Breast epithelium (tissue), 4 donors: ENCODE measurements at regions not wholly inside any gene's neighbourhood (a gene's known extent, or its start where the extent isn't known, plus 50 kb on each side); places are given as distances from the start of the nearest gene placed in this dataset.

Experiments
- DNase-seq, 2 donors: peaks; one replicate each; pipeline ENCODE4 v3.0.0-alpha.2; 2019; ENCODE audit warnings: low spot score in 2 of 2
- H3K27ac ChIP-seq, 2 donors: fragments of 200-600 bp; sonication (generic) in 1 of 2; one replicate each; pipeline ENCODE4 v1.5.1; 2016 to 2019; ENCODE audit warnings: mild to moderate bottlenecking in 1 of 2
- H3K27me3 ChIP-seq, 2 donors: fragments of 200-600 bp; sonication (generic) in 1 of 2; one replicate each; pipeline versions ENCODE4 v1.5.1 to v1.6.0; 2017 to 2019; ENCODE audit warnings: control low read depth in 1 of 2, mild to moderate bottlenecking in 1 of 2
- H3K36me3 ChIP-seq: fragments of 200-600 bp; one replicate; pipeline ENCODE4 v1.5.1; 2019
- H3K4me1 ChIP-seq, 2 donors: fragments of 200-600 bp; sonication (generic); one replicate each; pipeline ENCODE4 v1.5.1; 2016 to 2019; ENCODE audit warnings: control low read depth in 1 of 2
- H3K4me3 ChIP-seq, 3 donors: fragments of 200-600 bp; sonication (generic); 1 replicate in 2 of 3; 2 replicates in 1 of 3; pipeline ENCODE4 v1.5.1; 2016 to 2019; ENCODE audit warnings: mild to moderate bottlenecking in 3 of 3, moderate library complexity in 2 of 3
- H3K9me3 ChIP-seq, 2 donors: fragments of 200-600 bp; sonication (generic) in 1 of 2; one replicate each; pipeline ENCODE4 v1.5.1; 2016 to 2019; ENCODE audit warnings: control low read depth in 1 of 2
- POLR2A ChIP-seq: fragments of 450-650 bp; IDR thresholded peaks from one replicate; pipeline ENCODE4 v1.6.1; 2016; ENCODE audit warnings: antibody characterized with exemption, mild to moderate bottlenecking, moderate library complexity
- POLR2AphosphoS5 ChIP-seq, 3 donors: sonication (generic); formaldehyde crosslinking; IDR thresholded peaks; one replicate each; pipeline ENCODE4 v1.6.1; 2017; ENCODE audit warnings: antibody characterized with exemption in 3 of 3
- intact Hi-C: fragments of 100-400 bp; cut with DNase I; formaldehyde crosslinking; loops from one replicate; pipeline ENCODE4 v1.15.1; 2023; ENCODE audit warnings: low total_unique reads
- TF ChIP-seq, protein P1 (sequence below), 3 donors: fragments of 450-650 bp; IDR thresholded peaks; one replicate each; pipeline ENCODE4 v1.5.1; 2016 to 2017; ENCODE audit warnings: antibody characterized with exemption in 3 of 3, mild to moderate bottlenecking in 3 of 3, moderate library complexity in 3 of 3

- no peaks in the 10 kb centered on the region for H3K27me3 ChIP-seq
- H3K4me1 ChIP-seq: no peaks in the 10 kb centered on the region
- DNase-seq: no peak
- H3K36me3 ChIP-seq: no peaks in the 10 kb centered on the region
- TF ChIP-seq, protein P1, sequence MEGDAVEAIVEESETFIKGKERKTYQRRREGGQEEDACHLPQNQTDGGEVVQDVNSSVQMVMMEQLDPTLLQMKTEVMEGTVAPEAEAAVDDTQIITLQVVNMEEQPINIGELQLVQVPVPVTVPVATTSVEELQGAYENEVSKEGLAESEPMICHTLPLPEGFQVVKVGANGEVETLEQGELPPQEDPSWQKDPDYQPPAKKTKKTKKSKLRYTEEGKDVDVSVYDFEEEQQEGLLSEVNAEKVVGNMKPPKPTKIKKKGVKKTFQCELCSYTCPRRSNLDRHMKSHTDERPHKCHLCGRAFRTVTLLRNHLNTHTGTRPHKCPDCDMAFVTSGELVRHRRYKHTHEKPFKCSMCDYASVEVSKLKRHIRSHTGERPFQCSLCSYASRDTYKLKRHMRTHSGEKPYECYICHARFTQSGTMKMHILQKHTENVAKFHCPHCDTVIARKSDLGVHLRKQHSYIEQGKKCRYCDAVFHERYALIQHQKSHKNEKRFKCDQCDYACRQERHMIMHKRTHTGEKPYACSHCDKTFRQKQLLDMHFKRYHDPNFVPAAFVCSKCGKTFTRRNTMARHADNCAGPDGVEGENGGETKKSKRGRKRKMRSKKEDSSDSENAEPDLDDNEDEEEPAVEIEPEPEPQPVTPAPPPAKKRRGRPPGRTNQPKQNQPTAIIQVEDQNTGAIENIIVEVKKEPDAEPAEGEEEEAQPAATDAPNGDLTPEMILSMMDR (IDR thresholded peaks at IDR 0.05): no peak
- TF ChIP-seq POLR2AphosphoS5 (IDR thresholded peaks at IDR 0.05): no peak
- no peak for TF ChIP-seq POLR2A
- H3K4me3 ChIP-seq: no peak overlapping the region
- peak overlapping the region; percentile 62 to 63 for H3K27ac ChIP-seq
- no peaks in the 10 kb centered on the region for H3K9me3 ChIP-seq
- intact Hi-C loops: no loop called here
Observed at GRCh38 chr15:61660579-61660978, 399.7 kb downstream of the VPS13C start.

GRCh38 chr15:61659566-61660190 lies 400.6 kb downstream of the VPS13C start:
- Histone ChIP-seq H3K27ac (peak overlapping the region; percentile 52 to 63), H3K9me3 (no peaks in the 10 kb centered on the region), H3K36me3 (no peaks in the 10 kb centered on the region), H3K4me1 (no peaks in the 10 kb centered on the region), H3K4me3 (no peak overlapping the region), H3K27me3 (no peaks in the 10 kb centered on the region)
- TF ChIP-seq, protein P1 (IDR thresholded peaks at IDR 0.05): no peak
- no peak for TF ChIP-seq POLR2AphosphoS5 (IDR thresholded peaks at IDR 0.05)
- no peak for TF ChIP-seq POLR2A
- intact Hi-C loops: no loop called here
- DNase-seq: no peak

DNA sequence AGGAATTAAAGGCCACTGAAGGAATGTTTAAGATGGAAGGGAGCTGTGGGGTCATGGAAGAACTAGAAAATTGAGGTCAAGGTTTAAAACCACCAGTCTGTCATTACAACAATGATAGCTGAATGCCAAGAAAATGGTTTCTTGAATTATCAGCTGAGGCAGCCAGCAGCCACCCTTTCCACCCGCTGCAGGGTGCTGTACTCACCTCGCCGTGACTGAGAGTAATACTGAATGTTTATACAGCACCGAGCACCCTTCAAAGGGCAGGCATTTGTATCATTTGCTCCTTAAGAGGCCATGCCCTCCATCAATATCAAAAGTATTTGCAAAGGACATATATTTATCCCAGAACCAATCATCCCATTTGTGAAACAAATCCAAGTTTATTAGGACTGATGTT lies 402.8 kb downstream of the VPS13C start:
- no peak for DNase-seq
- no peak overlapping the region for H3K27ac ChIP-seq
- H3K4me1 ChIP-seq: peaks cover 0 to 4% of the 10 kb centered on the region in 2 donors
- TF ChIP-seq POLR2A: no peak
- TF ChIP-seq POLR2AphosphoS5 (IDR thresholded peaks at IDR 0.05): no peak
- TF ChIP-seq, protein P1 (IDR thresholded peaks at IDR 0.05): no peak
- H3K9me3 ChIP-seq: no peaks in the 10 kb centered on the region
- intact Hi-C loops: no loop called here
- H3K4me3 ChIP-seq: no peak overlapping the region
- H3K36me3 ChIP-seq: no peaks in the 10 kb centered on the region
- no peaks in the 10 kb centered on the region for H3K27me3 ChIP-seq

GRCh38 chr15:61656391-61656790 lies 403.9 kb downstream of the VPS13C start:
- Histone ChIP-seq H3K27ac (peak overlapping the region in 1 of 2 donors; percentile 94), H3K4me1 (peaks cover 0 to 4% of the 10 kb centered on the region in 2 donors), H3K36me3 (no peaks in the 10 kb centered on the region), H3K27me3 (no peaks in the 10 kb centered on the region), H3K4me3 (no peak overlapping the region), H3K9me3 (no peaks in the 10 kb centered on the region)
- intact Hi-C loops: no loop called here
- no peak for DNase-seq
- no peak for TF ChIP-seq POLR2A
- TF ChIP-seq, protein P1 (IDR thresholded peaks at IDR 0.05): no peak
- no peak for TF ChIP-seq POLR2AphosphoS5 (IDR thresholded peaks at IDR 0.05)

DNA sequence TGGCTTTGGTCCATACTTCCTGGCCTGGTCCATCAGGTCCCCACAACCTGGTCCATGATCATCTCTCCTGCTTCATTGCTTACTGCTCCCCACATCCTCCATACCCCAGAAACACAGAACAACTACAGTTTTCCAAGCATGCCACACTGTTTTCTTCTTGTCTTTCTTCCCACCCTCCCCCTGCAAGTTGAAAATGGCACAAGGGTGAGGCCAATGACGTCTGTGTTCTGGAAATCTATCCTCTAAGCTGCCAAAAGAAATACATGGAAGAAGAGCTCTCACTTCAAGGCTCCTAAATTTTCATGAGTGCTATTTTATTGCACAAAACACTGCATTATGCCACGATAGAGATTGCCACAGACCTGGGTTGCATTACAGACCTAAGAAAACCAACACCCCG lies 404.4 kb downstream of the VPS13C start:
- H3K27ac ChIP-seq: peak overlapping the region; percentile 72 to 94
- H3K9me3 ChIP-seq: no peaks in the 10 kb centered on the region
- intact Hi-C loops: no loop called here
- no peaks in the 10 kb centered on the region for H3K27me3 ChIP-seq
- H3K36me3 ChIP-seq: no peaks in the 10 kb centered on the region
- TF ChIP-seq, protein P1 (IDR thresholded peaks at IDR 0.05): no peak
- no peak for TF ChIP-seq POLR2AphosphoS5 (IDR thresholded peaks at IDR 0.05)
- no peak for TF ChIP-seq POLR2A
- H3K4me3 ChIP-seq: no peak overlapping the region
- peaks cover 0 to 4% of the 10 kb centered on the region in 2 donors for H3K4me1 ChIP-seq
- DNase-seq: no peak
